OCI-LY3 (cell line): ENCODE measurements at regions not wholly inside any gene's neighbourhood (a gene's known extent, or its start where the extent isn't known, plus 50 kb on each side); places are given as distances from the start of the nearest gene placed in this dataset.

Experiments
- EZH2phosphoT487 ChIP-seq: fragments of 200-600 bp; shearing (Covaris generic); IDR thresholded peaks from 2 replicates; pipeline ENCODE4 v1.6.1; 2018; ENCODE audit warnings: antibody characterized with exemption, mixed run types, low read depth
- TF ChIP-seq, protein P1 (sequence below): fragments of 200-600, 300-600 bp; sonication (generic); IDR thresholded peaks from 2 replicates; pipeline ENCODE4 v1.5.1; 2014; ENCODE audit warnings: antibody characterized with exemption, low read length, low read depth

DNA sequence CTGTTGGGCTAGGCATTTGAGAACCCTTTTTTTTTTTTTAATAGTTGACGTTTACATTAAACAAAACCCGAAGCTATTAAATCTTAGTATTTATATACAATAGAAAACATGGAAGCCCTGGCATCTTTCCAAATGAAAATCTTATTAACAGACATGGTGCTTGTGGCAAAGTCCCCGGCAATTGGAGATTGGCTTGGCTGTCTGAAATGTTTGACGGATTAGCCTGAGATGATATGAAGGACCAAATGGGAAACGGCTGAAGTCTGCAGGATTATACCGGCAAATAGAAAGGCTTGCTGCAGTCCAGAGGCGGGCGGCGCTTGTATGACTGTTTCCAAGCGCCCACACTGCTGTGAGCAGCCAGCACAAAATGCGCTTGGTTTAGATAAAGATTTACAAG is 105.6 kb downstream of the BUB3 start:
- TF ChIP-seq, protein P1, sequence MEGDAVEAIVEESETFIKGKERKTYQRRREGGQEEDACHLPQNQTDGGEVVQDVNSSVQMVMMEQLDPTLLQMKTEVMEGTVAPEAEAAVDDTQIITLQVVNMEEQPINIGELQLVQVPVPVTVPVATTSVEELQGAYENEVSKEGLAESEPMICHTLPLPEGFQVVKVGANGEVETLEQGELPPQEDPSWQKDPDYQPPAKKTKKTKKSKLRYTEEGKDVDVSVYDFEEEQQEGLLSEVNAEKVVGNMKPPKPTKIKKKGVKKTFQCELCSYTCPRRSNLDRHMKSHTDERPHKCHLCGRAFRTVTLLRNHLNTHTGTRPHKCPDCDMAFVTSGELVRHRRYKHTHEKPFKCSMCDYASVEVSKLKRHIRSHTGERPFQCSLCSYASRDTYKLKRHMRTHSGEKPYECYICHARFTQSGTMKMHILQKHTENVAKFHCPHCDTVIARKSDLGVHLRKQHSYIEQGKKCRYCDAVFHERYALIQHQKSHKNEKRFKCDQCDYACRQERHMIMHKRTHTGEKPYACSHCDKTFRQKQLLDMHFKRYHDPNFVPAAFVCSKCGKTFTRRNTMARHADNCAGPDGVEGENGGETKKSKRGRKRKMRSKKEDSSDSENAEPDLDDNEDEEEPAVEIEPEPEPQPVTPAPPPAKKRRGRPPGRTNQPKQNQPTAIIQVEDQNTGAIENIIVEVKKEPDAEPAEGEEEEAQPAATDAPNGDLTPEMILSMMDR, result no peak
- TF ChIP-seq EZH2phosphoT487, result no peak
